ENCODE measurements at regions not wholly inside any gene's neighbourhood (a gene's known extent, or its start where the extent isn't known, plus 50 kb on each side); places are given as distances from the start of the nearest gene placed in this dataset.

DNA sequence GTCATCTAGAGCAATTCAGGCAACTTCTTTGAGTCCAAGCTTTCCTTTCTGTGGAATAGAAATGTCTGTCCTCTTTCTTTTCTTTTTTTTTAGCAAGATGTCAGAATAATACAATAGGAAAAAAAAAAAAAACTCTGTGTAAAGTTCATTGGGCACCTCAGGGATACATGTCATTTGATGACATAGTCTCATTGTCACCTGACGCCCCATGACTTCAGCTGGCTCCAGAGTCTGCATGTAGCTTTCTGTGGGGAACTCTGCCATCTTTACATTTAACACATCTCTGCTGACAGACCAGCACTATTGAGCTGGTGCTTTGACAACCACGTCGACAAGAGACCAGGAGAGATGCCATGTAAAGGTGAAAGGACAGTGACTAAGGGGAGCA lies 172.5 kb upstream of the KLF7 start:
- peak overlapping the region; percentile 58; the same call in 1 of the 2 replicates for H2BK120ac ChIP-seq (ENCODE audit: low read depth, low read length)
- H2BK15ac ChIP-seq (ENCODE audit: low read depth, low read length), result peak overlapping the region; percentile 86; the same call in 2 of the 3 replicates
- peak overlapping the region; percentile 54; the same call in 1 of the 2 replicates for H2BK20ac ChIP-seq (ENCODE audit: low read depth, low read length)
- no peaks in the 10 kb centered on the region for H3K9me3 ChIP-seq (ENCODE audit: control insufficient read depth, insufficient read depth, low read length)
- intact Hi-C loops (cut with micrococcal nuclease), result no loop called here
- TF ChIP-seq CHD1 (IDR thresholded peaks at IDR 0.05; ENCODE audit: low read depth, low read length) (no peak), FOS (IDR thresholded peaks at IDR 0.05; ENCODE audit: low read depth, low read length) (no peak), MXI1 (IDR thresholded peaks at IDR 0.05; ENCODE audit: borderline replicate concordance, low read depth, low read length) (no peak), SMC3 (IDR thresholded peaks at IDR 0.05; ENCODE audit: low read depth, low read length) (no peak), MAFK (IDR thresholded peaks at IDR 0.05; ENCODE audit: low read depth, low read length) (no peak), NFE2L2 (IDR thresholded peaks at IDR 0.05; ENCODE audit: low read depth, low read length) (no peak), BHLHE40 (IDR thresholded peaks at IDR 0.05; ENCODE audit: low read depth, low read length) (no peak), CTCF (conservative IDR thresholded peaks at IDR 0.05; ENCODE audit: low read depth, low read length) (no peak), RAD21 (IDR thresholded peaks at IDR 0.05; ENCODE audit: low read length) (no peak), RCOR1 (IDR thresholded peaks at IDR 0.05; ENCODE audit: insufficient replicate concordance, low read length) (no peak), USF2 (IDR thresholded peaks at IDR 0.05; ENCODE audit: low read depth, low read length) (no peak), CEBPB (IDR thresholded peaks at IDR 0.05; ENCODE audit: low read depth, low read length) (no peak), RFX5 (IDR thresholded peaks at IDR 0.05; ENCODE audit: low read depth, low read length) (no peak), MAZ (IDR thresholded peaks at IDR 0.05; ENCODE audit: borderline replicate concordance, low read depth, low read length) (no peak), POLR2A (IDR thresholded peaks at IDR 0.05; ENCODE audit: low read depth, low read length) (no peak)
- TF ChIP-seq, protein P1, sequence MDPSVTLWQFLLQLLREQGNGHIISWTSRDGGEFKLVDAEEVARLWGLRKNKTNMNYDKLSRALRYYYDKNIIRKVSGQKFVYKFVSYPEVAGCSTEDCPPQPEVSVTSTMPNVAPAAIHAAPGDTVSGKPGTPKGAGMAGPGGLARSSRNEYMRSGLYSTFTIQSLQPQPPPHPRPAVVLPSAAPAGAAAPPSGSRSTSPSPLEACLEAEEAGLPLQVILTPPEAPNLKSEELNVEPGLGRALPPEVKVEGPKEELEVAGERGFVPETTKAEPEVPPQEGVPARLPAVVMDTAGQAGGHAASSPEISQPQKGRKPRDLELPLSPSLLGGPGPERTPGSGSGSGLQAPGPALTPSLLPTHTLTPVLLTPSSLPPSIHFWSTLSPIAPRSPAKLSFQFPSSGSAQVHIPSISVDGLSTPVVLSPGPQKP (IDR thresholded peaks at IDR 0.05; ENCODE audit: borderline replicate concordance, low read depth, low read length), result no peak
- peaks cover 15% of the 10 kb centered on the region for H3K4me1 ChIP-seq (ENCODE audit: control insufficient read depth, insufficient read depth, low read length)
- H4K20me1 ChIP-seq (ENCODE audit: insufficient read depth, low read length), result no peaks in the 10 kb centered on the region
- no peak overlapping the region; the same call in 1 of the 2 replicates for H4K91ac ChIP-seq (ENCODE audit: insufficient read depth, low read depth, low read length)
- no CpG with 5 or more reads among the region's 3 CpGs for WGBS, 2 experiments (ENCODE audit: extremely low coverage in 2 of 2, insufficient read length in 1 of 2)
- no peak overlapping the region for H2AK9ac ChIP-seq (replicated peaks; ENCODE audit: low read depth, low read length, poor library complexity)
- H3K9me1 ChIP-seq (ENCODE audit: insufficient read depth, low read length), result no peaks in the 10 kb centered on the region; the same call in none of the 2 replicates
- BruUV-seq (replicated peaks), result no TSS peak
- dilution Hi-C loops (cut with HindIII; ENCODE audit: low sequenced_read_pairs, unreplicated experiment), result no loop called here
- H3K36me3 ChIP-seq (ENCODE audit: control insufficient read depth, insufficient read depth, low read length), result no peaks in the 10 kb centered on the region
- ChIA-PET POLR2A (ENCODE audit: unreplicated experiment) (interaction anchor here (1.2 kb wide), 1 partner anchor 172 kb away, joined by 4 read pairs; the partner anchor contains the start of gene KLF7), CTCF (interaction anchor here (0.6 kb wide), 1 partner anchor 37 kb away, joined by 4 read pairs; no protein-coding TSS in a partner anchor)
- H3K4ac ChIP-seq (ENCODE audit: low read depth, low read length), result no peak overlapping the region
- ATAC-seq (ENCODE audit: low read depth) (no peak), DNase-seq (no peak)
- H3K4me3 ChIP-seq (ENCODE audit: insufficient read depth, low read depth, low read length), result no peak overlapping the region
- no peak overlapping the region; the same call in 1 of the 2 replicates for H3K23ac ChIP-seq (ENCODE audit: low read depth, low read length)
- peak overlapping the region; percentile 45; the same call in 1 of the 2 replicates for H3K18ac ChIP-seq (ENCODE audit: low read depth, low read length)
- in situ Hi-C loops (cut with MboI; ENCODE audit: low sequenced_read_pairs), result no loop called here
- no peaks in the 10 kb centered on the region for H3K79me1 ChIP-seq (ENCODE audit: low read depth in 1 of 2, low read length in 2 of 2)
- no peak overlapping the region for H3K56ac ChIP-seq (ENCODE audit: extremely low read depth, insufficient read depth, low read length)
- no peaks in the 10 kb centered on the region for H3K27me3 ChIP-seq (ENCODE audit: control insufficient read depth, insufficient read depth, low read length)
- peak overlapping the region; percentile 92; the same call in 1 of the 2 replicates for H2AK5ac ChIP-seq (ENCODE audit: low read depth, low read length)
- H2AFZ ChIP-seq (replicated peaks; ENCODE audit: low read length, poor library complexity), result no peak overlapping the region
- peak overlapping the region; percentile 53; the same call in 1 of the 2 replicates for H4K5ac ChIP-seq (ENCODE audit: low read depth, low read length)
- peak overlapping the region; percentile 57 to 66; a peak in 2 of 4 replicates for H4K8ac ChIP-seq (ENCODE audit: low read depth in 2 of 2, low read length in 2 of 2)
- no peak overlapping the region for H3K27ac ChIP-seq (ENCODE audit: insufficient read depth, low read length)
- H3K4me2 ChIP-seq (ENCODE audit: low read depth, low read length), result no peak overlapping the region
- H2BK5ac ChIP-seq (ENCODE audit: low read depth, low read length, poor library complexity, severe bottlenecking), result no peak overlapping the region
- H3K14ac ChIP-seq (replicated peaks; ENCODE audit: low read depth, low read length), result no peak overlapping the region
- H3K9ac ChIP-seq (ENCODE audit: low read depth, low read length), result no peak overlapping the region

All from IMR-90 (cell line).